Panc1 (cell line): ENCODE measurements at regions not wholly inside any gene's neighbourhood (a gene's known extent, or its start where the extent isn't known, plus 50 kb on each side); places are given as distances from the start of the nearest gene placed in this dataset.

Experiments
- ATAC-seq: fragments of 200-7000 bp; cut with Tn5 transposase; 2 replicates; pipeline ENCODE4 v1.9.1; 2020; ENCODE audit warnings: mild to moderate bottlenecking, moderate library complexity
- BruUV-seq: library from RNA; stranded (reverse); fragments of 400-500 nt; replicated peaks from 2 replicates; lab custom pipeline; 2021; lab: Mats Ljungman, UMichigan
- CTCF ChIA-PET: fragments of 300-600 bp; sonication (Branson Sonifier 250); formaldehyde crosslinking; loops from one replicate; lab custom pipeline; 2022; ENCODE audit warnings: antibody characterized with exemption; lab: Charles Lee
- POLR2A ChIA-PET: fragments of 300-600 bp; sonication (Branson Sonifier 250); formaldehyde crosslinking; loops from one replicate; lab custom pipeline; 2022; ENCODE audit warnings: antibody characterized with exemption; lab: Charles Lee
- DNase-seq: peaks from one replicate; pipeline ENCODE4 v3.0.0-alpha.2; 2010; ENCODE audit warnings: low read depth, low spot score
- H3K27ac ChIP-seq: 2 replicates; pipeline ENCODE4 v1.5.1; 2011; ENCODE audit warnings: mild to moderate bottlenecking, low read length, inconsistent platforms
- H3K27me3 ChIP-seq: fragments of 200-500 bp; sonication (Bioruptor generic); 2 replicates; pipeline ENCODE4 v1.6.0; 2014; ENCODE audit warnings: low read length, inconsistent platforms; ENCODE audit not compliant: control insufficient read depth, insufficient read depth
- H3K36me3 ChIP-seq: fragments of 200-500 bp; sonication (Bioruptor generic); 2 replicates; pipeline ENCODE4 v1.5.1; 2014; ENCODE audit warnings: inconsistent platforms, mild to moderate bottlenecking, low read length, moderate library complexity; ENCODE audit not compliant: control insufficient read depth, insufficient read depth
- H3K4me1 ChIP-seq: 2 replicates; pipeline ENCODE4 v1.5.1; 2011; ENCODE audit warnings: inconsistent platforms, mild to moderate bottlenecking, low read length, moderate library complexity; ENCODE audit not compliant: control insufficient read depth, insufficient read depth
- H3K4me3 ChIP-seq, 2 experiments: 2 replicates each; pipeline ENCODE4 v1.5.1; 2011 to 2012; ENCODE audit warnings: low read depth in 2 of 2, low read length in 2 of 2, mild to moderate bottlenecking in 2 of 2, inconsistent platforms in 1 of 2, moderate library complexity in 1 of 2
- H3K9me3 ChIP-seq: fragments of 200-500 bp; sonication (Bioruptor generic); 2 replicates; pipeline ENCODE4 v1.5.1; 2014; ENCODE audit warnings: low read depth, mild to moderate bottlenecking, inconsistent platforms, low read length, moderate library complexity; ENCODE audit not compliant: control insufficient read depth, insufficient read depth
- CTCF ChIP-seq: fragments of 450-650 bp; IDR thresholded peaks from 2 replicates; pipeline ENCODE4 v1.5.1; 2017; ENCODE audit warnings: mild to moderate bottlenecking
- POLR2AphosphoS5 ChIP-seq: IDR thresholded peaks from 2 replicates; pipeline ENCODE4 v1.6.1; 2012; ENCODE audit warnings: mild to moderate bottlenecking, low read depth, low read length, moderate library complexity
- REST ChIP-seq, 2 experiments: IDR thresholded peaks; 2 replicates each; pipeline ENCODE4 v1.6.1; 2011 to 2012; ENCODE audit warnings: low read depth in 2 of 2, control low read depth in 1 of 2, low read length in 1 of 2, mild to moderate bottlenecking in 1 of 2, moderate library complexity in 1 of 2; ENCODE audit not compliant: insufficient read depth in 1 of 2
- SIN3A ChIP-seq: IDR thresholded peaks from 2 replicates; pipeline ENCODE4 v1.6.1; 2012; ENCODE audit warnings: low read depth, mild to moderate bottlenecking, low read length, moderate library complexity, borderline replicate concordance; ENCODE audit not compliant: insufficient read depth
- TCF7L2 ChIP-seq: IDR thresholded peaks from 2 replicates; pipeline ENCODE4 v1.6.1; 2011; ENCODE audit warnings: mild to moderate bottlenecking, low read depth, low read length, inconsistent platforms
- in situ Hi-C: cut with HindIII; loops from 2 replicates; pipeline ENCODE4 v1.10.0; 2016; ENCODE audit warnings: low sequenced_read_pairs, low pct_unique_long_range_greater_than_20kb
- intact Hi-C: fragments of 100-400 bp; cut with micrococcal nuclease; formaldehyde crosslinking; loops from one replicate; pipeline ENCODE4 v1.10.0; 2022; ENCODE audit not compliant: unreplicated experiment

GRCh38 chr13:59247171-59247570 lies 916.6 kb downstream of the DIAPH3 start:
- CTCF ChIA-PET: no interaction called here
- Histone ChIP-seq H3K4me1 (no peaks in the 10 kb centered on the region), H3K27ac (no peak overlapping the region), H3K36me3 (no peaks in the 10 kb centered on the region), H3K9me3 (no peaks in the 10 kb centered on the region), H3K27me3 (no peaks in the 10 kb centered on the region), H3K4me3 (no peak overlapping the region)
- intact Hi-C loops: no loop called here
- in situ Hi-C loops: no loop called here
- ATAC-seq (no peak), DNase-seq (no peak)
- POLR2A ChIA-PET: no interaction called here
- no peak for TF ChIP-seq POLR2AphosphoS5
- TF ChIP-seq CTCF: no peak
- TF ChIP-seq SIN3A: no peak
- TF ChIP-seq TCF7L2: no peak
- no peak for TF ChIP-seq REST (IDR thresholded peaks at IDR 0.05; ENCODE audit: insufficient read depth in 1 of 2, low read depth in 2 of 2, low read length in 1 of 2)
- no TSS peak for BruUV-seq

DNA sequence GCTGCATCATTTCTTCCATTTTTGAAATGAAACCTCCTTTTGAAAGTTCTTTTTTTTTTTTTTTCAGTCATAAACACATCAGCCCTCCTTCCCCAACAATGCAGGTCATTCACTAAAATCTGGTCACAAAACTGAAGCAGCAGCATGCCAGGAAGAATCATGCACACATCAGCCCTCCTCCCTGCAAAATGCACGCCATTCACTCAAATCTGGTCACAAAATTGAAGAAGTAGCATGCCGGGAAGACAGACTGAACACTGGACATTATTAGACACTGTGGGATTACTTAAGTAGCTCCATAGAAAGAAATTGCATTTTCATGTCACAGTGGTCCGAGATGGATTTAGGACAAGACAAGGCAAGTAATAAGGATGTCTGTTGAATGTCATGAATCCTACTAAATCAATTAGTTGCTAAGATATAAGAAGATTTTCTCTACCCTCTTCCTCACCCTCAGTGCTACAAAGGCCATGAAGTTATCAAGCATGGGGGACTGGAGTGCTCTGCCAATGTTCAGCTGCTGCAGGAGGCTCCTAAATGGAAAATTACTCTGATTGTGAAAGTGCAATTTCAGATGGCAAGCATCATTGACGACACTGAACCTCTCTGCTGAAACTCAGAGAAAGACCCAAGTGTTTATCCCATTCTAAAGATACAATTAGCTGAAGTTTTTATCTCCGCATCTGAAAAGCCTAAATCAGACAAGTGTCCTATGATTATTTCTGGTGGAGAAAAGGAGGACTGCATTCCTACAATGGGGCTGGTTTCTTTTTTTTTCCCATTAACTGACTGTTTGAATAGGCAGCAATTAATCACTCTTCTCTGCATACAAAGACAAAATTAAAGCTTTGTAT lies 913.2 kb downstream of the DIAPH3 start:
- H3K27ac ChIP-seq: no peak overlapping the region
- H3K36me3 ChIP-seq: no peaks in the 10 kb centered on the region
- no peak for TF ChIP-seq CTCF
- ChIA-PET POLR2A (no interaction called here), CTCF (no interaction called here)
- ATAC-seq: no peak
- no peak overlapping the region for H3K4me3 ChIP-seq
- H3K9me3 ChIP-seq: no peaks in the 10 kb centered on the region
- in situ Hi-C loops (no loop called here), intact Hi-C loops (no loop called here)
- no peaks in the 10 kb centered on the region for H3K27me3 ChIP-seq
- BruUV-seq: no TSS peak
- DNase-seq: no peak
- no peaks in the 10 kb centered on the region for H3K4me1 ChIP-seq
